Transverse colon (tissue), 4 donors: ENCODE measurements at regions not wholly inside any gene's neighbourhood (a gene's known extent, or its start where the extent isn't known, plus 50 kb on each side); places are given as distances from the start of the nearest gene placed in this dataset.
"Not testable (repeated sequence)": the region's sequence is repeated elsewhere in the genome, so short reads cannot be mapped to it uniquely, and the experiment has no call there.

Experiments used
- DNase-seq: peaks from one replicate; pipeline ENCODE4 v3.0.0-alpha.2; 2019
- H3K27ac ChIP-seq, 4 donors: fragments of 200-600 bp; sonication (generic); 2 replicates each; pipeline ENCODE4 v1.5.1; 2016 to 2018; ENCODE audit warnings: inconsistent platforms in 4 of 4
- H3K27me3 ChIP-seq: fragments of 200-600 bp; sonication (generic); 2 replicates; pipeline ENCODE4 v1.5.1; 2017; ENCODE audit warnings: inconsistent platforms
- H3K36me3 ChIP-seq, 4 donors: fragments of 200-600 bp; sonication (generic); 2 replicates each; pipeline ENCODE4 v1.5.1; 2017 to 2019; ENCODE audit warnings: inconsistent platforms in 4 of 4
- H3K4me1 ChIP-seq, 4 donors: fragments of 200-600 bp; sonication (generic); 2 replicates each; pipeline ENCODE4 v1.5.1; 2017 to 2020; ENCODE audit warnings: inconsistent platforms in 4 of 4
- H3K4me3 ChIP-seq, 4 donors: fragments of 200-600 bp; sonication (generic); 1 replicate in 1 of 4; 2 replicates in 3 of 4; pipeline versions ENCODE4 v1.5.1 to v1.6.1; 2017 to 2019; ENCODE audit warnings: inconsistent platforms in 4 of 4
- H3K9me3 ChIP-seq, 2 donors: fragments of 200-600 bp; sonication (generic); 2 replicates each; pipeline ENCODE4 v1.5.1; 2017 to 2019; ENCODE audit warnings: inconsistent platforms in 2 of 2
- EP300 ChIP-seq: sonication (generic); formaldehyde crosslinking; IDR thresholded peaks from one replicate; pipeline ENCODE4 v1.6.1; 2017; ENCODE audit warnings: antibody characterized with exemption, low read depth
- POLR2A ChIP-seq: fragments of 450-650 bp; IDR thresholded peaks from one replicate; pipeline ENCODE4 v1.6.1; 2016; ENCODE audit warnings: antibody characterized with exemption, mild to moderate bottlenecking, moderate library complexity
- POLR2AphosphoS5 ChIP-seq, 3 donors: sonication (generic); formaldehyde crosslinking; IDR thresholded peaks; one replicate each; pipeline ENCODE4 v1.6.1; 2016; ENCODE audit warnings: antibody characterized with exemption in 3 of 3
- WGBS, 2 donors: methylation state at CpG; one replicate each; pipeline ENCODE4 v1.1.5; 2018; ENCODE audit warnings: low coverage in 1 of 2; 5-methylcytosine and 5-hydroxymethylcytosine counted together
- in situ Hi-C, 4 donors: fragments of 200-750 bp; cut with MboI; loops; one replicate each; pipeline versions ENCODE4 v1.15.0 to v1.15.1; 2017; ENCODE audit warnings: low sequenced_read_pairs in 3 of 4, low pct_ligation_motif_present in 1 of 4, low pct_unique_long_range_greater_than_20kb in 1 of 4
- intact Hi-C: fragments of 100-400 bp; cut with DNase I; formaldehyde crosslinking; loops from one replicate; pipeline ENCODE4 v1.15.1; 2023; ENCODE audit warnings: low total_unique reads
- TF ChIP-seq, protein P1 (sequence below), 5 experiments: fragments of 200-600 bp in 3 of 5; fragments of 450-650 bp in 2 of 5; sonication (generic) in 3 of 5; IDR thresholded peaks; 1 replicate in 2 of 5; 2 replicates in 3 of 5; pipeline ENCODE4 v1.5.1; 2016 to 2017; ENCODE audit warnings: antibody characterized with exemption in 5 of 5, inconsistent platforms in 3 of 5, mild to moderate bottlenecking in 2 of 5, moderate library complexity in 1 of 5

- Histone ChIP-seq H3K9me3 (no peaks in the 10 kb centered on the region), H3K4me1 (no peaks in the 10 kb centered on the region), H3K36me3 (no peaks in the 10 kb centered on the region), H3K27ac (no peak overlapping the region), H3K27me3 (no peaks in the 10 kb centered on the region), H3K4me3 (no peak overlapping the region)
- intact Hi-C loops: no loop called here
- TF ChIP-seq, protein P1, sequence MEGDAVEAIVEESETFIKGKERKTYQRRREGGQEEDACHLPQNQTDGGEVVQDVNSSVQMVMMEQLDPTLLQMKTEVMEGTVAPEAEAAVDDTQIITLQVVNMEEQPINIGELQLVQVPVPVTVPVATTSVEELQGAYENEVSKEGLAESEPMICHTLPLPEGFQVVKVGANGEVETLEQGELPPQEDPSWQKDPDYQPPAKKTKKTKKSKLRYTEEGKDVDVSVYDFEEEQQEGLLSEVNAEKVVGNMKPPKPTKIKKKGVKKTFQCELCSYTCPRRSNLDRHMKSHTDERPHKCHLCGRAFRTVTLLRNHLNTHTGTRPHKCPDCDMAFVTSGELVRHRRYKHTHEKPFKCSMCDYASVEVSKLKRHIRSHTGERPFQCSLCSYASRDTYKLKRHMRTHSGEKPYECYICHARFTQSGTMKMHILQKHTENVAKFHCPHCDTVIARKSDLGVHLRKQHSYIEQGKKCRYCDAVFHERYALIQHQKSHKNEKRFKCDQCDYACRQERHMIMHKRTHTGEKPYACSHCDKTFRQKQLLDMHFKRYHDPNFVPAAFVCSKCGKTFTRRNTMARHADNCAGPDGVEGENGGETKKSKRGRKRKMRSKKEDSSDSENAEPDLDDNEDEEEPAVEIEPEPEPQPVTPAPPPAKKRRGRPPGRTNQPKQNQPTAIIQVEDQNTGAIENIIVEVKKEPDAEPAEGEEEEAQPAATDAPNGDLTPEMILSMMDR (IDR thresholded peaks at IDR 0.05): no peak
- TF ChIP-seq POLR2A: no peak
- TF ChIP-seq POLR2AphosphoS5 (IDR thresholded peaks at IDR 0.05): no peak
- no peak for TF ChIP-seq EP300
- DNase-seq: no peak
- in situ Hi-C loops: no loop called here
- WGBS, 2 donors: 10 to 28% methylated on average over 1 of the region's 1 CpG
These were observed 1484.6 kb downstream of the OLFM4 start for GRCh38 chr13:54513254-54513653.

GRCh38 chr13:54536112-54536511, 1507.5 kb downstream of the OLFM4 start:
- Histone ChIP-seq H3K27ac (no peak overlapping the region), H3K4me3 (no peak overlapping the region), H3K4me1 (no peaks in the 10 kb centered on the region), H3K36me3 (no peaks in the 10 kb centered on the region), H3K9me3 (no peaks in the 10 kb centered on the region), H3K27me3 (no peaks in the 10 kb centered on the region)
- in situ Hi-C loops (no loop called here), intact Hi-C loops (no loop called here)
- WGBS, 2 donors: 24 to 42% methylated on average over 3 of the region's 3 CpGs
- DNase-seq: no peak
- no peak for TF ChIP-seq POLR2AphosphoS5 (IDR thresholded peaks at IDR 0.05)
- TF ChIP-seq, protein P1 (IDR thresholded peaks at IDR 0.05): no peak
- no peak for TF ChIP-seq POLR2A
- TF ChIP-seq EP300: no peak

- no peaks in the 10 kb centered on the region for H3K27me3 ChIP-seq
- intact Hi-C loops (loop anchor here (2.0 kb wide), 1 partner anchor 42 kb away; no protein-coding TSS in a partner anchor), in situ Hi-C loops (no loop called here)
- no peaks in the 10 kb centered on the region for H3K4me1 ChIP-seq
- no peaks in the 10 kb centered on the region for H3K36me3 ChIP-seq
- no peak overlapping the region for H3K27ac ChIP-seq
- WGBS, 2 donors: 52 to 55% methylated on average over 2 of the region's 2 CpGs
- H3K9me3 ChIP-seq: no peaks in the 10 kb centered on the region
- no peak for TF ChIP-seq EP300
- no peak for TF ChIP-seq POLR2AphosphoS5 (IDR thresholded peaks at IDR 0.05)
- TF ChIP-seq, protein P1 (IDR thresholded peaks at IDR 0.05): no peak
- TF ChIP-seq POLR2A: no peak
- no peak for DNase-seq
- H3K4me3 ChIP-seq: no peak overlapping the region
These were observed 1534.7 kb downstream of the OLFM4 start for GRCh38 chr13:54563286-54563685.

- intact Hi-C loops, H3K36me3 ChIP-seq, in situ Hi-C loops, H3K4me3 ChIP-seq, H3K4me1 ChIP-seq, DNase-seq, H3K27me3 ChIP-seq, H3K9me3 ChIP-seq, H3K27ac ChIP-seq: not testable (repeated sequence)
- 68 to 91% methylated on average over 5 to 8 of the region's 13 CpGs for WGBS, 2 donors
These were observed 1543.4 kb downstream of the OLFM4 start for GRCh38 chr13:54572037-54572436.

DNA sequence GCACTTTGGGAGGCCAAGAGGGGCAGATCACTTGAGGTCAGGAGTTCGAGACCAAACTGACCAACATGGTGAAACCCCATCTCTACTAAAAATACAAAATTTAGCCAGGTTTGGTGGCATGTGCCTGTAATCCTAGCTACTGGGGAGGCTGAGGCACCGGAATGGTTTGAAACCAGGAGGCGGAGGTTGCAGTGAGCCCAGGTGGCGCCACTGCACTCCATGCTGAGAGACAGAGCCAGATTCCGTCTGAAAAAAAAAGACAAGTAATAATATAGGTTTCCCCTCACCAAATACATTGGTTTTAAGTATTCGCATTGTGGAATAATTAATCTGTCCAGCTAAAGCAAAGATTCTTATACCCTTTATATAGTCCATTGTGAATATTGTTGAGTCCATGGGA, 1544.6 kb downstream of the OLFM4 start:
- intact Hi-C loops (no loop called here), in situ Hi-C loops (no loop called here)
- no peaks in the 10 kb centered on the region for H3K27me3 ChIP-seq
- H3K4me1 ChIP-seq: no peaks in the 10 kb centered on the region
- no peak overlapping the region for H3K4me3 ChIP-seq
- H3K27ac ChIP-seq: no peak overlapping the region
- TF ChIP-seq, protein P1 (IDR thresholded peaks at IDR 0.05): no peak
- TF ChIP-seq EP300 (no peak), POLR2A (no peak), POLR2AphosphoS5 (IDR thresholded peaks at IDR 0.05) (no peak)
- 85 to 86% methylated on average over 2 to 6 of the region's 6 CpGs for WGBS, 2 donors
- H3K36me3 ChIP-seq: no peaks in the 10 kb centered on the region
- no peaks in the 10 kb centered on the region for H3K9me3 ChIP-seq
- no peak for DNase-seq
